HUES48 (cell line): ENCODE measurements at regions not wholly inside any gene's neighbourhood (a gene's known extent, or its start where the extent isn't known, plus 50 kb on each side); places are given as distances from the start of the nearest gene placed in this dataset.

ENCODE experiments used
- H3K27ac ChIP-seq: one replicate; pipeline ENCODE4 v1.7.0; 2013; ENCODE audit warnings: low read depth, low read length, inconsistent platforms
- H3K27me3 ChIP-seq: 2 replicates; pipeline ENCODE4 v1.6.1; 2013; ENCODE audit warnings: mild to moderate bottlenecking, low read length; ENCODE audit not compliant: control insufficient read depth, insufficient read depth
- H3K36me3 ChIP-seq: 2 replicates; pipeline ENCODE4 v1.6.1; 2013; ENCODE audit warnings: low read length; ENCODE audit not compliant: control insufficient read depth, insufficient read depth
- H3K4me1 ChIP-seq: 2 replicates; pipeline ENCODE4 v1.6.1; 2013; ENCODE audit warnings: mild to moderate bottlenecking, low read length; ENCODE audit not compliant: control insufficient read depth, insufficient read depth
- H3K4me3 ChIP-seq: 2 replicates; pipeline ENCODE4 v1.5.1; 2013; ENCODE audit warnings: mild to moderate bottlenecking, low read depth, low read length
- H3K9ac ChIP-seq: 2 replicates; pipeline ENCODE4 v1.6.1; 2013; ENCODE audit warnings: mild to moderate bottlenecking, low read depth, low read length, moderate library complexity
- H3K9me3 ChIP-seq: 2 replicates; pipeline ENCODE4 v1.6.1; 2013; ENCODE audit warnings: low read length; ENCODE audit not compliant: control insufficient read depth, insufficient read depth

DNA sequence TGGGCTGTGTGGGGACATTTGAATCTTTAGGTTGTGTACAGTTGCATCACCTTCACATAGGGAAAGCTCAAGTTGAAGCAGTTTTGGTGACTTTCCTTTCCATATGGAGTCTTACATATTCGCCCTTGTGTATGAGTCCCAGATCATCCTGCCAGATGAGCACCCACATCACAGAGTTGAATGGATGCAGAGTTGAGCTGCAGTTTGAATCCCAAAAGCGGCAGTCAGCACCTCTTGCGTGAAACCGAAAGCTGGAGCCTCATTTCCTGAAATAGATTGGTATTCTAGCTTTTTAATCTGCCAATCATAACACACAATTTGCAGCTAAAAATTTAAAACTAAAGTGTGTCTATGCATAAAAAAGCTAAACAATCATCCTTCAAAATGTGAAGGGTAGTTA lies 162.9 kb upstream of the DIPK2B start:
- no peaks in the 10 kb centered on the region for H3K27me3 ChIP-seq
- H3K4me1 ChIP-seq, result no peaks in the 10 kb centered on the region
- no peaks in the 10 kb centered on the region for H3K36me3 ChIP-seq
- H3K9ac ChIP-seq, result no peak overlapping the region
- H3K4me3 ChIP-seq, result no peak overlapping the region
- no peak overlapping the region for H3K27ac ChIP-seq
- peaks cover 19% of the 10 kb centered on the region for H3K9me3 ChIP-seq

DNA sequence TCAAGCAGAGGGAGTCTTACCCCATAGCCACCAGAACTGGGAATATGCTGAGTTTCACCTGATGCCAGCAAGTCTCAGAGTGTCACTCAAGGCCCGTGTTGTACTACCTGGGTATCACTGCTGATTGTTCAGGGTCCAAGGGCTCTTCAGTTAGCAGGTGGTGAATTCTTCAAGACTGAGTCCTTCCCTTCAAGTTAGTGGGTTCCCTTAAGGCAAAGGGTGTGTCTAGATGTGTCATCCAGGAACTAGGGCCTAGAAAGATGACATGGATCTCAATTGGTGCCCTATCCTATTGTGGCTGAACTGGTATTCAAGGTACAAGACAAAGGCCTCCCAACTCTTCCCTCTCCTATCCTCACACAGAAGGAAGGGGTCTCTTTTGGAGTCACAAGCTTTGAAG lies 159.9 kb upstream of the DIPK2B start:
- no peaks in the 10 kb centered on the region for H3K36me3 ChIP-seq
- no peaks in the 10 kb centered on the region for H3K4me1 ChIP-seq
- no peak overlapping the region for H3K4me3 ChIP-seq
- H3K9ac ChIP-seq, result no peak overlapping the region
- no peaks in the 10 kb centered on the region for H3K27me3 ChIP-seq
- peaks cover 13% of the 10 kb centered on the region for H3K9me3 ChIP-seq
- H3K27ac ChIP-seq, result no peak overlapping the region

DNA sequence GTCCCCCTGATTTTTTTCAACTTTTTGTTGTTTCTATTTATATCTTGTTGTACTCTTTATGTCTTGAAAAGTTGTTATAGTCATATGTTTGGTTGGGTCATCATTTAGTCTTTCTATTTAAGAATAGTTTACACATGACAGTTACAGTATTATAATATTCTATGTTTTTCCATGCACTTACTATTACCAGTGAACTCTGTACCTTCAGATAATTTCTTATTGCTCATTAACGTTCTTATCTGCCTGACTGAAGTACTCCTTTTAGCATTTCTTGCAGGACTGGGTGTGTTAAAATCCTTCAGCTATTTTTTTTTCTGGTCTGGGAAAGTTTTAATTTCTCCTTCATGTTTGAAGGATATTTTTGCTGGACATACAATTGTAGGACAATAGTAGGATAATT lies 157.7 kb upstream of the DIPK2B start:
- no peak overlapping the region for H3K9ac ChIP-seq
- no peaks in the 10 kb centered on the region for H3K36me3 ChIP-seq
- no peaks in the 10 kb centered on the region for H3K27me3 ChIP-seq
- H3K4me1 ChIP-seq, result no peaks in the 10 kb centered on the region
- H3K27ac ChIP-seq, result no peak overlapping the region
- no peak overlapping the region for H3K4me3 ChIP-seq
- H3K9me3 ChIP-seq, result peaks cover 8% of the 10 kb centered on the region

DNA sequence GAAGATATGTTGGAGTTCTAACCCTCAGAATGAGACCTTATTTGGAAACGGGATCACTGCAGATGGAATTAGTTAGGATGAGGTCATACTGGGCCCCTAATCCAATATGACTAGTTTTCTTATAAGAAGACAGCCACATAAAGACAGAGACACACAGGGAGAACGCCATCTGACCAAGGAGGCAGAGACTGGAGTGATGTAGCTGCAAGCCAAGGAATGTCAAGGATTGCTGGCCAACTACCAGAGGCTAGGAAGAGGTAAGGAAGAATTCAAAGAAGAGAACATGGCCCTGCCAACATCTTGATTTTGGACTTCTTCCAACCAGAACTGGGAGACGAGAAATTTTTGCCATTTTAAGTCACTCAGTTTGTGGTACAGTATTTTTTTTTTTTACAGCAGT lies 152.8 kb upstream of the DIPK2B start:
- H3K9ac ChIP-seq, result no peak overlapping the region
- H3K27me3 ChIP-seq, result no peaks in the 10 kb centered on the region
- H3K4me1 ChIP-seq, result no peaks in the 10 kb centered on the region
- no peaks in the 10 kb centered on the region for H3K36me3 ChIP-seq
- H3K4me3 ChIP-seq, result no peak overlapping the region
- H3K9me3 ChIP-seq, result peaks cover 14% of the 10 kb centered on the region
- no peak overlapping the region for H3K27ac ChIP-seq

DNA sequence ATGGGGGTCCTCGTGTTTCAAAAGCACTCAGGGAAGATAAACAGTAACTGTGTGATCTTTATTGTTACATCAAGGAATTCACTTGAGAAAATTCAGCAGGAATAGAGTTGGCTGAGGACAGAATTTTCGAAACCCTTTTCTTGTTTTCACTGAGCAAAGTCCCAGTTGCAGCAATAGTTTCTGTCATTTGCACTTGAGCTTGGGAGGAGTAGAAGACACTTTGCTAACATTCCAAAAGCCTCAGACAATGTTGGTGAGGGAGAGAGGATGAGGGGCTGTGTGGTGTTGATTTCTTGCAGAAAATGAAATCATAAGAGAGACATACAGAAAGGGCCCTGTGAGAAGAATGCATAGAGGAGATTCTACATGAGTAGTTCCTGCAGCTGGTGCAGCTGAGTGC lies 151.9 kb upstream of the DIPK2B start:
- Histone ChIP-seq H3K27ac (no peak overlapping the region), H3K9me3 (peaks cover 14% of the 10 kb centered on the region), H3K9ac (no peak overlapping the region), H3K27me3 (no peaks in the 10 kb centered on the region), H3K4me3 (no peak overlapping the region), H3K36me3 (no peaks in the 10 kb centered on the region), H3K4me1 (no peaks in the 10 kb centered on the region)

DNA sequence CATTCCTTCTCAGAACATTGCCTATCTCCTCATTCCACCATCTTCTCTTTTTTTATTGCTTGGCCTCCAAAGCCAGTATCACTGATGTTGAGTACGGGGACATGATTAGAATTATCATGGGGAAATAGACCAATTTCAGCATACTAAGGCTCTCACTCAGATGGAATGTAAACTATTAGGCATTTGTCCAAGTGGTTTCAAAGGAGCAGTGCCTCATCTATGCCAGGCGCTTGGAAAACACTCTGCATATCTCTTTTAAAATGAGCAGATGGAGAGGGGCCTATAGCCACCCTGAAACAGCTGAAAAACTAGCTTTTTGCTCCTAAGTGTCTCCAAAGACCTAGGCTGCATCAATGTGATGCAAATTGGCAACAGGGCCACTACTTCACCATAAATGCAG lies 150.8 kb upstream of the DIPK2B start:
- H3K27me3 ChIP-seq, result no peaks in the 10 kb centered on the region
- no peak overlapping the region for H3K9ac ChIP-seq
- no peak overlapping the region for H3K4me3 ChIP-seq
- no peaks in the 10 kb centered on the region for H3K4me1 ChIP-seq
- H3K9me3 ChIP-seq, result peaks cover 11% of the 10 kb centered on the region
- no peak overlapping the region for H3K27ac ChIP-seq
- no peaks in the 10 kb centered on the region for H3K36me3 ChIP-seq

DNA sequence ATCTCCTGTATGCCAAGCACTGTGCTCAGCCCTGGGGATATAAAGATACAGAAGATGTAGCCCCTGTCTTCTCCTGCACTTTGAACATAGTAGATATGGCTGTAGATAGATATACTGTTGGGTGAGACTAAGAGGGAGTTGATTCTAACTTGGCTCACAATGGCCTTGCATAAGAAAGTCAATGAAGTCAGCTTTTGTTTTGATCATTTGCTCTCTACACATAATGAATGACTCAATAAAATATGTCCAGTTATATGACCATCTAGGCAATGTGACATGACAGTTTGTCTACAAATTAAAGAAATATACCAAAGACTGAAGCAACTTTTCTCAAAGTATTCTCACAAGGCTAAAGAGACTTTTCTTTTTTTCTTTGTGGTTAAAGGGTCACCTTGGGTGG lies 147.6 kb upstream of the DIPK2B start:
- Histone ChIP-seq H3K36me3 (no peaks in the 10 kb centered on the region), H3K4me1 (no peaks in the 10 kb centered on the region), H3K27ac (no peak overlapping the region), H3K4me3 (no peak overlapping the region), H3K9me3 (peaks cover 6% of the 10 kb centered on the region; the same call in 1 of the 2 replicates), H3K27me3 (no peaks in the 10 kb centered on the region), H3K9ac (no peak overlapping the region)

DNA sequence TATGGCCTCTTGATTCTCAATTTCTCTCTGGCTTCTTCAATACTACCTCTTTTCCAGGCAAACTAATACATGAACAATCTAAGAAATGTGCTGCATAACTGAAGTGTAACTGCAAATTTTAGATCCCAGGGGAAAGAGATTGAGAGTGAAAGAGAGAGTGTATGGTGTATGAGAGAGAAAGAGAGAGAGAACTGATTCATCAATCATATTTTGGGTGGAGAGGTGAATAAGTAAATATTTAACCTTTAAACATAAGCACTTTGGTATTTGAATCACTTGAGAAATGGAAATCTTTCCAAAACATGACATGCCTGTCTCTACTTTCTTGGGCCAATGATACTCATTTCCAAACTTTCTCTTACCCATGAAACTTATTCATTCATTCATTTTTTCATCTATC lies 147.2 kb upstream of the DIPK2B start:
- H3K9ac ChIP-seq, result no peak overlapping the region
- H3K27me3 ChIP-seq, result no peaks in the 10 kb centered on the region
- H3K9me3 ChIP-seq, result peaks cover 6% of the 10 kb centered on the region; the same call in 1 of the 2 replicates
- no peak overlapping the region for H3K4me3 ChIP-seq
- no peaks in the 10 kb centered on the region for H3K4me1 ChIP-seq
- H3K36me3 ChIP-seq, result no peaks in the 10 kb centered on the region
- H3K27ac ChIP-seq, result no peak overlapping the region

DNA sequence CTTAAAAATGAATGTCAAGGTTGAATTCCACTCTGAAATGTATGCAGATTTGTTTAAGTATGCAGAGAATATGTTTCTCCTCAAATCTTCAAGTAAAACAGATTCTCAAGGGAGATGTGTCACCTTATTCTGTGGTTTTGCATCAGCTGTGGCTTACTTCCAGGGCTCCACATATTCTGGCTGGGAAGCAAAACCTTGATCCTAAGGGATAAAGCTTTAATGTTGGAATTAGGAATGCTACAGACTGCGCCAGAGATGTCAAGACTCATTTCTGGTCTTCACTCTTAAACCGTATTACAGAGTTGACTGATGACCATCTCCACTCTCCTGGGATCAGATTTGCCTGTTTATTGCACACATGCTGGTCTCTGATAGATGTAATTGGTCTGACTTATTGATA lies 143.9 kb upstream of the DIPK2B start:
- Histone ChIP-seq H3K4me3 (no peak overlapping the region), H3K27me3 (no peaks in the 10 kb centered on the region), H3K4me1 (no peaks in the 10 kb centered on the region), H3K9me3 (peaks cover 3% of the 10 kb centered on the region; the same call in 1 of the 2 replicates), H3K27ac (no peak overlapping the region), H3K36me3 (no peaks in the 10 kb centered on the region), H3K9ac (no peak overlapping the region)

DNA sequence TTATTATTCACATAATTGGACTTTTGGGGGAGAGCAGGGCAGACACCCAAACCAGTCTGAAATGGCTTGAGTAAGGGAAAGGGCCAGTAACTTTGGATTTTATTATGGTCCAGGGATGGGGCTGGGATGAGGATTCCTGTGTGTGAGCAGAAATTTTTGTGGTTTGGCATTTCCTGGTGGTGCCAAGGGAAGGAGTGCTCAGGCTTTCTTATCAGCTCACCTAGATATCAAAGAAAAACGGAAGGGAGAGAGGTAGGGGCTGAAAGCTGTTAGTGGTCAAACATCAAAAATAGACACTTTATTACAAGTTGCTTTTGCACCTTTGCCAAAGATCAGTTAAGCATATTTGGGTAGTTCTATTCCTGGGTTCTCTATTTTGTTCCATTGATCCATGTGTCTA lies 128.5 kb upstream of the DIPK2B start:
- Histone ChIP-seq H3K36me3 (no peaks in the 10 kb centered on the region), H3K4me1 (no peaks in the 10 kb centered on the region), H3K27ac (no peak overlapping the region), H3K27me3 (no peaks in the 10 kb centered on the region), H3K9ac (no peak overlapping the region), H3K4me3 (no peak overlapping the region), H3K9me3 (no peaks in the 10 kb centered on the region)

DNA sequence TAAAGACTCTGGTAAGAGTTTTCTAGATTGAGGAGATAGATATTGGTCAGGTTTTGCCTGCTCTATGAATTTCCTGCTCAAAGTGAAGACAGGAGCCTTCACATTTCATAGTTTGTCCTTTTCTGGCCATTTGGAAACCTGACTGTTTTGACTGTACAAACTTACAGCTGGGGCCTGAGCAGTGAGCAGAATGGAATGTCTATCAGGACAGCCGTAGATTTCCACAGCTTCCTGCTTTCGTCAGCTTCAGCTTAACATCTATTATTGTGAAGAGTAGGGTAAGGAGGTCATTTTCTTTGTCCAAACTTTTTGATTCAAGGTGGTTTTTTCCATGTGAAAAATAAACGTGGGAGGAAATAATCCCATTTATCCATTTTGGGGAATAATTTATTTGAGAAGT lies 124.3 kb upstream of the DIPK2B start:
- Histone ChIP-seq H3K27me3 (no peaks in the 10 kb centered on the region), H3K9ac (no peak overlapping the region), H3K4me3 (no peak overlapping the region), H3K4me1 (no peaks in the 10 kb centered on the region), H3K9me3 (no peaks in the 10 kb centered on the region), H3K27ac (no peak overlapping the region), H3K36me3 (no peaks in the 10 kb centered on the region)

DNA sequence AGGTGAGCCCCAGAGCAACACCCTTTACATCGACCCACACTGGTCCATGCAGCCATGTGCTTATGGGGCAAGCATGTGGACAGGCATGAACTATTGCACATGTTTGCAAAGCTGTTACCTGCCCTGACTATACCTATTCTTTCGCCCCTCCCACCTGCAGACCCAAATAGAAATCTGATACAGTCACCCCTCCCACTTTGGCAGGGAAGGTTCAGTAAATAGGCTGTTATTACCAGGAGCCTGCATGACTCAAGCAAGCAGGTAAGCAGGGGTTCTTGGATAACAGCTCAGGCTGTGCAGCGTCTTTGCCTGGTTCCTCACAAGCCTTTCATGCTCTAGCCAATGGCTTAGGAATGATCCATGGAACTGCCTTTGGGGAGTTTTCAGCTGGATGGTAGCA lies 122.7 kb upstream of the DIPK2B start:
- no peak overlapping the region for H3K27ac ChIP-seq
- H3K4me3 ChIP-seq, result no peak overlapping the region
- H3K27me3 ChIP-seq, result no peaks in the 10 kb centered on the region
- H3K4me1 ChIP-seq, result no peaks in the 10 kb centered on the region
- no peak overlapping the region for H3K9ac ChIP-seq
- H3K36me3 ChIP-seq, result no peaks in the 10 kb centered on the region
- H3K9me3 ChIP-seq, result no peaks in the 10 kb centered on the region
